B cell (primary cell): ENCODE measurements at regions not wholly inside any gene's neighbourhood (a gene's known extent, or its start where the extent isn't known, plus 50 kb on each side); places are given as distances from the start of the nearest gene placed in this dataset.

Experiments
- ATAC-seq: fragments of 200-7000 bp; cut with Tn5 transposase; one replicate; pipeline ENCODE4 v1.10.0; 2021; ENCODE audit warnings: low read depth, mild to moderate bottlenecking, moderate number of reproducible peaks, moderate library complexity
- CTCF ChIA-PET: fragments of 350-600 bp; sonication (Branson Sonifier 250); formaldehyde crosslinking; loops from one replicate; lab custom pipeline; 2021; ENCODE audit warnings: antibody characterized with exemption, inconsistent platforms; lab: Charles Lee
- POLR2A ChIA-PET: fragments of 350-600 bp; sonication (Branson Sonifier 250); formaldehyde crosslinking; loops from one replicate; lab custom pipeline; 2021; ENCODE audit warnings: antibody characterized with exemption; lab: Charles Lee
- DNase-seq: peaks from one replicate; pipeline ENCODE4 v3.0.0; 2013
- H2AFZ ChIP-seq: 2 replicates; pipeline ENCODE4 v1.6.1; 2012; ENCODE audit warnings: mild to moderate bottlenecking, low read depth, low read length; ENCODE audit not compliant: insufficient read depth, poor library complexity, severe bottlenecking
- H3K27ac ChIP-seq, 2 donors: 1 replicate in 1 of 2; 2 replicates in 1 of 2; pipeline ENCODE4 v1.5.1; 2012 to 2013; ENCODE audit warnings: low read length in 2 of 2, mild to moderate bottlenecking in 2 of 2, moderate library complexity in 1 of 2
- H3K27me3 ChIP-seq, 4 experiments: fragments of 200-600 bp in 1 of 4; sonication (generic) in 1 of 4; replicated peaks in 1 of 4; 1 replicate in 2 of 4; 2 replicates in 2 of 4; pipeline versions ENCODE4 v1.6.1 to v1.7.0; 2013 to 2016; ENCODE audit warnings: low read length in 3 of 4, mild to moderate bottlenecking in 2 of 4, mixed read lengths in 1 of 4, moderate library complexity in 1 of 4; ENCODE audit not compliant: insufficient read depth in 4 of 4, control insufficient read depth in 3 of 4; ENCODE audit errors: control extremely low read depth in 1 of 4
- H3K36me3 ChIP-seq, 2 experiments: replicated peaks in 1 of 2; 1 replicate in 1 of 2; 2 replicates in 1 of 2; pipeline versions ENCODE4 v1.6.1 to v1.7.1; 2013; ENCODE audit warnings: low read length in 1 of 2; ENCODE audit not compliant: insufficient read depth in 2 of 2, control insufficient read depth in 1 of 2; ENCODE audit errors: control extremely low read depth in 1 of 2, extremely low read depth in 1 of 2
- H3K4me1 ChIP-seq, 2 donors: fragments of 200-600 bp in 1 of 2; sonication (generic) in 1 of 2; 1 replicate in 1 of 2; 2 replicates in 1 of 2; pipeline versions ENCODE4 v1.5.1 to v1.6.1; 2013 to 2017; ENCODE audit warnings: low read length in 2 of 2; ENCODE audit not compliant: control insufficient read depth in 2 of 2, insufficient read depth in 2 of 2
- H3K4me2 ChIP-seq: replicated peaks from 2 replicates; pipeline ENCODE3; 2012; ENCODE audit warnings: mild to moderate bottlenecking, low read depth, low read length; ENCODE audit not compliant: poor library complexity, severe bottlenecking
- H3K4me3 ChIP-seq, 5 experiments: fragments of 200-600 bp in 1 of 5; sonication (generic) in 1 of 5; 1 replicate in 3 of 5; 2 replicates in 2 of 5; pipeline versions ENCODE4 v1.5.1 to v1.7.0; 2011 to 2016; ENCODE audit warnings: low read length in 4 of 5, mild to moderate bottlenecking in 4 of 5, low read depth in 2 of 5, control low read depth in 1 of 5, moderate library complexity in 1 of 5; ENCODE audit not compliant: insufficient read depth in 1 of 5; ENCODE audit errors: control extremely low read depth in 1 of 5, extremely low read depth in 1 of 5
- H3K79me2 ChIP-seq: fragments of 200-600 bp; sonication (generic); one replicate; pipeline ENCODE4 v1.6.0; 2016; ENCODE audit warnings: low read length; ENCODE audit not compliant: control insufficient read depth, insufficient read depth
- H3K9ac ChIP-seq: fragments of 200-600 bp; sonication (generic); 2 replicates; pipeline ENCODE4 v1.6.1; 2017; ENCODE audit warnings: mild to moderate bottlenecking, low read length, moderate library complexity
- H3K9me3 ChIP-seq, 3 donors: one replicate each; pipeline versions ENCODE4 v1.6.1 to v1.7.1; 2013; ENCODE audit warnings: low read length in 2 of 3; ENCODE audit not compliant: control insufficient read depth in 2 of 3, insufficient read depth in 1 of 3; ENCODE audit errors: control extremely low read depth in 1 of 3
- H4K20me1 ChIP-seq: 2 replicates; pipeline ENCODE4 v1.6.0; 2012; ENCODE audit warnings: mild to moderate bottlenecking, low read length; ENCODE audit not compliant: insufficient read depth, control insufficient read depth, poor library complexity, severe bottlenecking
- H3K27ac Mint-ChIP-seq: one replicate; pipeline ENCODE4 v1.8.0; 2021; ENCODE audit warnings: mixed read lengths
- H3K27me3 Mint-ChIP-seq: one replicate; pipeline ENCODE4 v1.8.0; 2021; ENCODE audit warnings: mixed read lengths
- H3K4me1 Mint-ChIP-seq: one replicate; pipeline ENCODE4 v1.8.0; 2021; ENCODE audit warnings: mixed read lengths
- H3K4me3 Mint-ChIP-seq: one replicate; pipeline ENCODE4 v1.8.0; 2021; ENCODE audit warnings: mixed read lengths
- H3K9me3 Mint-ChIP-seq: one replicate; pipeline ENCODE4 v1.8.0; 2022; ENCODE audit warnings: mixed read lengths; ENCODE audit not compliant: insufficient read depth
- CTCF ChIP-seq: fragments of 200-600 bp; IDR thresholded peaks from one replicate; pipeline ENCODE4 v1.8.0; 2022; ENCODE audit warnings: antibody characterized with exemption, mild to moderate bottlenecking
- EZH2 ChIP-seq: IDR thresholded peaks from 2 replicates; pipeline ENCODE4 v1.6.1; 2012; ENCODE audit warnings: borderline replicate concordance, low read depth, mild to moderate bottlenecking, moderate library complexity, low read length; ENCODE audit not compliant: insufficient read depth, poor library complexity, severe bottlenecking
- WGBS: methylation state at CpG from one replicate; pipeline ENCODE4 v1.1.5; 2013; ENCODE audit warnings: missing lambda C conversion rate; ENCODE audit not compliant: insufficient coverage; 5-methylcytosine and 5-hydroxymethylcytosine counted together
- intact Hi-C: fragments of 100-400 bp; cut with micrococcal nuclease; formaldehyde crosslinking; loops from one replicate; pipeline ENCODE4 v1.10.0; 2022

GRCh38 chr7:142381727-142382390, 124.0 kb upstream of the PRSS58 start:
- H3K27ac ChIP-seq = no peak overlapping the region
- no peaks in the 10 kb centered on the region for H3K79me2 ChIP-seq
- H3K4me2 ChIP-seq = no peak overlapping the region
- H3K36me3 ChIP-seq = no peaks in the 10 kb centered on the region
- H3K9ac ChIP-seq = no peak overlapping the region
- no peaks in the 10 kb centered on the region for H3K9me3 ChIP-seq
- H3K4me3 ChIP-seq = no peak overlapping the region
- no peaks in the 10 kb centered on the region for H4K20me1 ChIP-seq
- ChIA-PET CTCF (interaction anchor here (0.7 kb wide), 1 partner anchor 8 kb away, joined by 3 read pairs; no protein-coding TSS in a partner anchor), POLR2A (no interaction called here)
- peaks cover 0 to 4% (median 0%) of the 10 kb centered on the region in 4 experiments for H3K27me3 ChIP-seq
- H2AFZ ChIP-seq = no peak overlapping the region
- no peak for DNase-seq
- H3K4me1 Mint-ChIP-seq = peaks cover 9% of the 10 kb centered on the region
- intact Hi-C loops = no loop called here
- no peak overlapping the region for H3K4me3 Mint-ChIP-seq
- 38% methylated on average over 2 of the region's 2 CpGs for WGBS
- peaks cover 24% of the 10 kb centered on the region for H3K27me3 Mint-ChIP-seq
- no peak overlapping the region for H3K27ac Mint-ChIP-seq
- ATAC-seq = no peak
- no peaks in the 10 kb centered on the region for H3K9me3 Mint-ChIP-seq
- peaks cover 6 to 7% of the 10 kb centered on the region in 2 donors for H3K4me1 ChIP-seq
- TF ChIP-seq CTCF (no peak), EZH2 (no peak)

- H3K27me3 Mint-ChIP-seq = peaks cover 21% of the 10 kb centered on the region
- Histone ChIP-seq H3K27me3 (peaks cover 0 to 4% (median 0%) of the 10 kb centered on the region in 4 experiments), H3K27ac (no peak overlapping the region), H2AFZ (no peak overlapping the region), H3K36me3 (no peaks in the 10 kb centered on the region), H4K20me1 (no peaks in the 10 kb centered on the region), H3K4me2 (no peak overlapping the region), H3K79me2 (no peaks in the 10 kb centered on the region), H3K4me3 (no peak overlapping the region), H3K9me3 (no peaks in the 10 kb centered on the region), H3K9ac (no peak overlapping the region), H3K4me1 (peaks cover 6 to 7% of the 10 kb centered on the region in 2 donors)
- H3K27ac Mint-ChIP-seq = no peak overlapping the region
- ChIA-PET POLR2A (no interaction called here), CTCF (interaction anchor here (1.5 kb wide), 1 partner anchor 21 kb away, joined by 3 read pairs; no protein-coding TSS in a partner anchor)
- WGBS = 100% methylated on average over 2 of the region's 3 CpGs
- ATAC-seq (no peak), DNase-seq (no peak)
- H3K4me3 Mint-ChIP-seq = no peak overlapping the region
- H3K4me1 Mint-ChIP-seq = peaks cover 6% of the 10 kb centered on the region
- intact Hi-C loops = no loop called here
- TF ChIP-seq EZH2 (no peak), CTCF (no peak)
- H3K9me3 Mint-ChIP-seq = no peaks in the 10 kb centered on the region
Measured at GRCh38 chr7:142380069-142380468, 122.2 kb upstream of the PRSS58 start.
